ENCODE measurements at regions not wholly inside any gene's neighbourhood (a gene's known extent, or its start where the extent isn't known, plus 50 kb on each side); places are given as distances from the start of the nearest gene placed in this dataset.

DNA sequence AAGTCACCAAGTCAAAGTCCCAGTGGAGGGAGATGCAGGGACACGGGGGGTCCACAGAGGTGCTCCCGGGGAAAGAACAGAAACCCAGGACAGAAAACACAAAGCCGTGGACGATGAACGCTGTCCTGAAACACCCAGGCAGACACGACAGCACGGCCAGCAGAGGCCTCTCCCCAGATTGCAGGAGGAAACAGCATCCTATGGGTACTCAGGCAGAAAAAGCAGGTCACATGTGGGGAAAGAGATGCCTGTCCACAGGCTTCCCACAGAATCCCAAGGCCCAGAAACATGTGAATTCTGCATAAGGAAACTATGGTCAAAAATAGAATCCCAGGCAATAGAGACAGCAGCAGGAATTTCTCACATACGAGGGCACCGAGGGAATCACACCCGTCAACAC is 53.6 kb upstream of the ADGRA1 start:
- TF ChIP-seq, protein P1, sequence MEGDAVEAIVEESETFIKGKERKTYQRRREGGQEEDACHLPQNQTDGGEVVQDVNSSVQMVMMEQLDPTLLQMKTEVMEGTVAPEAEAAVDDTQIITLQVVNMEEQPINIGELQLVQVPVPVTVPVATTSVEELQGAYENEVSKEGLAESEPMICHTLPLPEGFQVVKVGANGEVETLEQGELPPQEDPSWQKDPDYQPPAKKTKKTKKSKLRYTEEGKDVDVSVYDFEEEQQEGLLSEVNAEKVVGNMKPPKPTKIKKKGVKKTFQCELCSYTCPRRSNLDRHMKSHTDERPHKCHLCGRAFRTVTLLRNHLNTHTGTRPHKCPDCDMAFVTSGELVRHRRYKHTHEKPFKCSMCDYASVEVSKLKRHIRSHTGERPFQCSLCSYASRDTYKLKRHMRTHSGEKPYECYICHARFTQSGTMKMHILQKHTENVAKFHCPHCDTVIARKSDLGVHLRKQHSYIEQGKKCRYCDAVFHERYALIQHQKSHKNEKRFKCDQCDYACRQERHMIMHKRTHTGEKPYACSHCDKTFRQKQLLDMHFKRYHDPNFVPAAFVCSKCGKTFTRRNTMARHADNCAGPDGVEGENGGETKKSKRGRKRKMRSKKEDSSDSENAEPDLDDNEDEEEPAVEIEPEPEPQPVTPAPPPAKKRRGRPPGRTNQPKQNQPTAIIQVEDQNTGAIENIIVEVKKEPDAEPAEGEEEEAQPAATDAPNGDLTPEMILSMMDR (conservative IDR thresholded peaks at IDR 0.05; ENCODE audit: low read depth, low read length), result no peak
- no peak for TF ChIP-seq EZH2 (IDR thresholded peaks at IDR 0.05; ENCODE audit: borderline replicate concordance, low read depth, low read length, poor library complexity, severe bottlenecking)
